ENCODE measurements at regions not wholly inside any gene's neighbourhood (a gene's known extent, or its start where the extent isn't known, plus 50 kb on each side); places are given as distances from the start of the nearest gene placed in this dataset.

DNA sequence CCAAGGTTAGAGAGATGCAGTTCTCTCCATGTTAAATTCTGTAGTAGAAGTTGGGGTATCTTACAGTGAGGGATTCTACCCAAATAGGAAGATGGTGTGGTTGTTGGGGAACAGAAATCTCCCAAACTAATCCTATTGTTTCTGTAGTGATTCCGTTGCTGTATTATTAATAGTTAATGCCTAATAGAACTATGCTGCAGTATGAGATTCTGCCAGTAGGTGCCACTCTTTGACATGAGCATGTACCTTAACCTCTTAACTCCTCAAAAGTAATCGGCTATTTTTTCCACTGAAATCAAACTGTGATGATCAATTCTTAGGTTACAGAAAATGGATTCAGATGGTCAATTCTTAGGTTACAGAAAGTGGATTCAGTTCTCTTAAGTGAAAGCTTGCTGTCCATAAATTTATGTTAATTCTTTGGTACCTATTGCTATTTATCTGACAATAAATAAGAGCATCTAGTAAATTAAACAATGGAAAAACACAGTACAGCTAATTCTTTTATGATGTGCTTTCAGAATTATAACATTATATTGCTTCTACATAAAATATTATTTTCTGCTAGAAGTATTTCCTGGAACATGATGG, 97.9 kb upstream of the DLX2 start:
- peak; percentile 51 for DNase-seq (ENCODE audit: unreplicated experiment)
- Mint-ChIP-seq H3K9me3 (ENCODE audit: unreplicated experiment) (no peaks in the 10 kb centered on the region), H3K27me3 (ENCODE audit: insufficient read depth, unreplicated experiment) (no peaks in the 10 kb centered on the region), H3K4me3 (ENCODE audit: unreplicated experiment) (no peak overlapping the region), H3K27ac (ENCODE audit: low read depth, unreplicated experiment) (peak overlapping the region; percentile 49), H3K36me3 (ENCODE audit: insufficient read depth, unreplicated experiment) (peaks cover 9% of the 10 kb centered on the region), H3K4me1 (ENCODE audit: insufficient read depth, unreplicated experiment) (peaks cover 30% of the 10 kb centered on the region)
- TF ChIP-seq, protein P1, sequence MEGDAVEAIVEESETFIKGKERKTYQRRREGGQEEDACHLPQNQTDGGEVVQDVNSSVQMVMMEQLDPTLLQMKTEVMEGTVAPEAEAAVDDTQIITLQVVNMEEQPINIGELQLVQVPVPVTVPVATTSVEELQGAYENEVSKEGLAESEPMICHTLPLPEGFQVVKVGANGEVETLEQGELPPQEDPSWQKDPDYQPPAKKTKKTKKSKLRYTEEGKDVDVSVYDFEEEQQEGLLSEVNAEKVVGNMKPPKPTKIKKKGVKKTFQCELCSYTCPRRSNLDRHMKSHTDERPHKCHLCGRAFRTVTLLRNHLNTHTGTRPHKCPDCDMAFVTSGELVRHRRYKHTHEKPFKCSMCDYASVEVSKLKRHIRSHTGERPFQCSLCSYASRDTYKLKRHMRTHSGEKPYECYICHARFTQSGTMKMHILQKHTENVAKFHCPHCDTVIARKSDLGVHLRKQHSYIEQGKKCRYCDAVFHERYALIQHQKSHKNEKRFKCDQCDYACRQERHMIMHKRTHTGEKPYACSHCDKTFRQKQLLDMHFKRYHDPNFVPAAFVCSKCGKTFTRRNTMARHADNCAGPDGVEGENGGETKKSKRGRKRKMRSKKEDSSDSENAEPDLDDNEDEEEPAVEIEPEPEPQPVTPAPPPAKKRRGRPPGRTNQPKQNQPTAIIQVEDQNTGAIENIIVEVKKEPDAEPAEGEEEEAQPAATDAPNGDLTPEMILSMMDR (IDR thresholded peaks at IDR 0.05; ENCODE audit: unreplicated experiment): peak; percentile 41
- intact Hi-C loops (cut with micrococcal nuclease): loop anchor here (10.0 kb wide), 1 partner anchor 264 kb away; no protein-coding TSS in a partner anchor
- no TSS peak for BruUV-seq (replicated peaks)
- ChIA-PET POLR2A (interaction anchor here (0.6 to 1.4 kb wide), 5 partner anchors 19 to 252 kb away, joined by 3 to 9 read pairs (median 3); no protein-coding TSS in a partner anchor), CTCF (interaction anchor here (0.5 to 1.9 kb wide), 5 partner anchors 9 to 29 kb away, joined by 3 to 5 read pairs (median 4); no protein-coding TSS in a partner anchor)

DNA sequence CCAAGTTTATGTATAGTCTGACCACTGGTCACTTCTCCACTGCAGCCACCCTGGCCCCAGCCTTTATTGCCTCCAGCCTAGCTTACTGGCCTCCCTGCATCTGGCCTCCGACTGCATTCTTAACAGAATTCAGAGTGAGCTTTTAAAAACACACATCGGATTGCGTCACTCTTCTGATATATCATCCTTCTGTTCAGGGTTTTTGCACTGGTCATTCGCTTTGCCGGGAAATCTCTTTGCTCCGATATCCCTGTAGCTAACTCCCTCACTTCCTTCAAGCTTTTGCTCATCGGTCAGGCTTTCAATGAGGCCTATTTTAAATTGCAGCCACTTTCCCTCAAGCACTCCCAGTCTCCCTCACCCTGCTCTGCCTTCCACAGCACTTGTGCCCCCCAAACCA, 101.6 kb upstream of the DLX2 start:
- intact Hi-C loops (cut with micrococcal nuclease): loop anchor here (10.0 kb wide), 1 partner anchor 260 kb away; no protein-coding TSS in a partner anchor

DNA sequence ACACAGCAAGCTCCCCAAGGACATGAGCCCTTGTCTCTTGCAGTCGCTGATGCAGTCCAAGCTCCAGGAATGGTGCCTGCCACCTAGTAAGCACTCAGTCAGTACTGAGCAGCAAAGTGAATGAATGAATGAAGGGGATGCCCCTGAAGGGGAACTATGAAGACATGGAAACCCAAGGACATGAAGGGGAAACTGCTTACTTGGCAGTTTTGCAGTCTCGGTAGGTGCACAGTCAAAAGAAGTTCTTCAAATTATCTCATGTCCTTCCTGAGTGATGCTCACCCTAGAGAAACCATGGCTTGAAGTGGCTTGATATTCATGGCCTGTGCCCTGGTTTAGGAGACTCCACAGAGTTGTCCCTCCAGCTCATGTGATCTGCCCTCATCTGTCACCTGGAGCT, 102.1 kb upstream of the DLX2 start:
- Mint-ChIP-seq H3K27me3 (ENCODE audit: insufficient read depth, unreplicated experiment) (no peaks in the 10 kb centered on the region), H3K27ac (ENCODE audit: low read depth, unreplicated experiment) (no peak overlapping the region), H3K4me1 (ENCODE audit: insufficient read depth, unreplicated experiment) (peaks cover 25% of the 10 kb centered on the region), H3K9me3 (ENCODE audit: unreplicated experiment) (no peaks in the 10 kb centered on the region), H3K36me3 (ENCODE audit: insufficient read depth, unreplicated experiment) (no peaks in the 10 kb centered on the region), H3K4me3 (ENCODE audit: unreplicated experiment) (no peak overlapping the region)
- intact Hi-C loops (cut with micrococcal nuclease): loop anchor here (5.0 to 10.0 kb wide), 2 partner anchors 32 to 260 kb away; no protein-coding TSS in a partner anchor
- no peak for DNase-seq (ENCODE audit: unreplicated experiment)
- TF ChIP-seq, protein P1 (IDR thresholded peaks at IDR 0.05; ENCODE audit: unreplicated experiment): no peak
- ChIA-PET POLR2A (interaction anchor here (0.6 kb wide), 1 partner anchor 312 kb away, joined by 3 read pairs; no protein-coding TSS in a partner anchor), CTCF (interaction anchor here (0.7 to 1.8 kb wide), 5 partner anchors 8 to 256 kb away, joined by 3 to 7 read pairs (median 4); no protein-coding TSS in a partner anchor)
- BruUV-seq (replicated peaks): no TSS peak

More for the DNA sequence above, 101.6 kb upstream of the DLX2 start:
- BruUV-seq (replicated peaks): no TSS peak
- H3K27me3 Mint-ChIP-seq (ENCODE audit: insufficient read depth, unreplicated experiment): no peaks in the 10 kb centered on the region
- H3K9me3 Mint-ChIP-seq (ENCODE audit: unreplicated experiment): no peaks in the 10 kb centered on the region
- H3K36me3 Mint-ChIP-seq (ENCODE audit: insufficient read depth, unreplicated experiment): no peaks in the 10 kb centered on the region
- H3K27ac Mint-ChIP-seq (ENCODE audit: low read depth, unreplicated experiment): no peak overlapping the region
- no peak overlapping the region for H3K4me3 Mint-ChIP-seq (ENCODE audit: unreplicated experiment)
- no peak for DNase-seq (ENCODE audit: unreplicated experiment)
- TF ChIP-seq, protein P1 (IDR thresholded peaks at IDR 0.05; ENCODE audit: unreplicated experiment): no peak
- POLR2A ChIA-PET: interaction anchor here (0.5 to 0.7 kb wide), 3 partner anchors 27 to 640 kb away, joined by 3 read pairs; no protein-coding TSS in a partner anchor
- H3K4me1 Mint-ChIP-seq (ENCODE audit: insufficient read depth, unreplicated experiment): peaks cover 21% of the 10 kb centered on the region
- CTCF ChIA-PET: interaction anchor here (0.7 to 3.1 kb wide), 5 partner anchors 11 to 257 kb away, joined by 3 to 14 read pairs (median 5); no protein-coding TSS in a partner anchor

DNA sequence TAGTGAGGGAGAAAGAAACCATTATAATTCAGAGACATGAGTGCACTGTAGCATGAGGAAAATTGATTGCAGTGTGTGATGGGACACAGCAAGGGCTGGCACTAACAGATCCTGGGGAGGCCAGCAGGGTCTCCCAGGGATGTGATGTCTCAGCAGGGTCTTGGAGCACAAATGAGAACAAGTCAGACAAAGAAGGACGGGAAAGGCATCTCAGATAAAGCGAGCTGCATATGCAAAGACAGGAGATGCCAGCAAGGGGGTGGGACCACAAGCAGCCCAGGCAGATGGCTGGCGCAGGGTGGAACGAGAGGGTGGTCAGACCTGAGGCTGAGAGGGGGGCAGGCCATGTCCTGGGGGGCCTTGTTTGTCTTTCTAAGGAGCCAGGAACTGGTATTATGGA, 102.6 kb upstream of the DLX2 start:
- Mint-ChIP-seq H3K27ac (ENCODE audit: low read depth, unreplicated experiment) (no peak overlapping the region), H3K4me1 (ENCODE audit: insufficient read depth, unreplicated experiment) (peaks cover 26% of the 10 kb centered on the region), H3K36me3 (ENCODE audit: insufficient read depth, unreplicated experiment) (no peaks in the 10 kb centered on the region), H3K27me3 (ENCODE audit: insufficient read depth, unreplicated experiment) (no peaks in the 10 kb centered on the region), H3K4me3 (ENCODE audit: unreplicated experiment) (no peak overlapping the region), H3K9me3 (ENCODE audit: unreplicated experiment) (no peaks in the 10 kb centered on the region)
- DNase-seq (ENCODE audit: unreplicated experiment): no peak
- TF ChIP-seq, protein P1 (IDR thresholded peaks at IDR 0.05; ENCODE audit: unreplicated experiment): no peak
- no TSS peak for BruUV-seq (replicated peaks)
- intact Hi-C loops (cut with micrococcal nuclease): loop anchor here (5.0 to 10.0 kb wide), 2 partner anchors 33 to 260 kb away; no protein-coding TSS in a partner anchor
- CTCF ChIA-PET: interaction anchor here (1.1 to 1.8 kb wide), 3 partner anchors 8 to 256 kb away, joined by 3 to 7 read pairs (median 5); no protein-coding TSS in a partner anchor
- POLR2A ChIA-PET: interaction anchor here (0.6 kb wide), 1 partner anchor 311 kb away, joined by 3 read pairs; no protein-coding TSS in a partner anchor

Data from MCF 10A (cell line).